NCI-H748 (cell line): ENCODE measurements at regions not wholly inside any gene's neighbourhood (a gene's known extent, or its start where the extent isn't known, plus 50 kb on each side); places are given as distances from the start of the nearest gene placed in this dataset.
"Not testable (repeated sequence)": the region's sequence is repeated elsewhere in the genome, so short reads cannot be mapped to it uniquely, and the experiment has no call there.

Experiments
- DNase-seq: peaks from one replicate; lab custom pipeline; 2025; ENCODE audit not compliant: unreplicated experiment; lab: John Stamatoyannopoulos, UW

DNA sequence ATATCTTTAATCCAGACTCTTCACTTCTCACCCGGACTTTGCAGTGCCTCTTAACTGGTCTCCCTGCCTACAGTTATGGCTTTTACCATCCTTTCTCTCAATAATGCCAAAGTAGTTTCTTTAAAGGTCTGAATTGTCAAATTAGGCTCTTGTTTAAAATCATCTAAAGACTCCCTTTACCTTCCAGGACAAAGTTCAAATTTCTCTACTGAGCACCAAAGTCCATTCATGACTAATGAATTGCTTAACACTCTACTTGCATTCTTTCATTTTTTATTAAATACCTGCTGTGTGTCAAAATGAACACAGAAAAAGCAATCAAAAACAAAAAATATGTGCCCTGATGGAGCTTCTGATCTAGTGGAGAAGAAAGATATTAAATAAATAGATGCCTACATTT, 472.4 kb upstream of the UBE2E2 start:
- no peak for DNase-seq

DNA sequence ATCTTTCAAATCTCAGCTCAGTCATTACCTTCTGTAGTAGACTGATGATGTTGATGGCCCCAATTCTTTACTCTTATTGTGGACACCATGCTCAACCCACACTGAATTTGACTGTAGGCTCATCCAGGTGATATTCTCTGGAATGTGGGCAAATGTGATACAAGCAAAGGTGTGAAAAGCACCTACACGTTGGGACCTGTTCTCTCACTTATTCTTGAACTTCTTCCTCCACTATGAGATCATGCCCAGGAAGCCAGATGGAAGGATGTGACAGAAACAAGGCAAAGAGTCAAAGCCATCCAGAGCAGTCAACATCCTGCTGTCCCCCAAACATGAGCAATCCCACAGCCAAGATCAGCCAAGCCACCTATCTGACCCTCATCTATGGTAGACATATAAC, 471.2 kb upstream of the UBE2E2 start:
- DNase-seq: no peak

DNA sequence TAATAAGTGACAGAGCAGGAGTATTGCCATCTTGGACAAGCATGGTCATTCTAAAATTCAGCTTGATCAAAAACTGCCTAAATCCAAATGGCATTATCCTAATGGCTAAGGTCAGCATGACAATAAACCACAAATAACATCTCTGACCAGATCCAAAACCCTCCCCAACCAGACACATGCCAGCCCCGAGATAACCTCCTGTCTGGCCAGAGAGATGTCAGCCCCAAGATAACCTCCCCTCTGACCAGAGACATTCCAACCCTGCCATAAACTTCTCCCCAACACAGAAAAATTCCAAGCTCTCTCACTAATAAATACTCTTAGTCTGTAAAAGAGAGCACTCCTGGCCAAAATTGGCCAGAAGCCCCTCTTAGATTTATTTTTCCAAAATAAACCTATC, 470.5 kb upstream of the UBE2E2 start:
- DNase-seq: no peak

DNA sequence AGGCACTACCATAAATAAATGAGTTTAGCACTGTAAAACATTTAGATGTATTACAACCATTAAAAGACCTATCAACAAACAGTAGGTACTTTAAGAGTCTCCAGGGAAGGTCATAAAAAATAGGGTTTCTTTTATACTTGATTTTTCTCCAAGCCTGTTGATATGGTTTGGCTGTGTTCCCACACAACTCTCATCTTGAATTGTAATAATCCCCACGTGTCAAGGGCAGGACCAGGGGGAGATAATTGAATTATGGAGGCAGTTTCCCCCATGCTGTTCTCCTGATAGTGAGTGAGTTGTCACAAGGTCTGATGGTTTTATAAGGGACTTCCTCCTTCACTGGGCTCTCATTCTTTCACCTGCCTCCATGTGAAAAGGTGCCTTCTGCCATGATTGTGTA, 468.9 kb upstream of the UBE2E2 start:
- DNase-seq: peak; percentile 70

DNA sequence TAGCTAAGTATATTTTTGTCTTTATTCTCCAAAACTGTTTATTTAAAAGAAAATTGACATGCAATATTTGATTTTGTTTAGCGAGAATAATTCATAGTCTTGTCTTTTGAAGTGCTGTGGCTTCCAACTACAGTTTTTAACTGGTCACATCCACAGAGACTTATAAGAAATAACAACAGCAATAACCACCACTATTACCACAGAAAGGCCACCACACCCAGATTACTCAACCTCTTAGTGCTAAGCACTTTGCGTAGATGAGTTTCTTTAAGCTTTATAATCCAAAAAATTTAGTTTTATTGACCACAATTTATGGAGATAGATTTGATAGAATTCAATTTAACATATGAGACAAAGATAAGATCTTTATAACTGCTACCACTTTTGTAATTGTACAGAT, 468.4 kb upstream of the UBE2E2 start:
- DNase-seq: no peak

DNA sequence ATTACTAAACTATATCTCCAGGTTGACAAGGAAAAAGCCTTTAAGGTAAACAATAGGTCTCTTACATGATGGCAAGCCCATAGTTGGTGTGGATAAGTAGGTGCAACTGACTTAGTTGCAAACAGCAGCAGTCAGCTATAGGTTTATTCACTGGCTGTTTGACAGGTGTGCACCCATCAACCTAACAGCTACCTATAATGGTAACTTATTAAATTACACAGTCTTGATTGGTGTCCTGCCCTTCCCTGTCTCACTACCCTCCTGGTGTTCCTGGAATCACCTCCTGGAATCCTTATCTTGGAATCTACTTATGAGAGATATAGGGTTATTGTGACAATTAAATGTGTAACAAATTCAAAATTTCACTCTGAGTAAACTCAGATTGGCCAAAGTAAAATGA, 467.8 kb upstream of the UBE2E2 start:
- no peak for DNase-seq

DNA sequence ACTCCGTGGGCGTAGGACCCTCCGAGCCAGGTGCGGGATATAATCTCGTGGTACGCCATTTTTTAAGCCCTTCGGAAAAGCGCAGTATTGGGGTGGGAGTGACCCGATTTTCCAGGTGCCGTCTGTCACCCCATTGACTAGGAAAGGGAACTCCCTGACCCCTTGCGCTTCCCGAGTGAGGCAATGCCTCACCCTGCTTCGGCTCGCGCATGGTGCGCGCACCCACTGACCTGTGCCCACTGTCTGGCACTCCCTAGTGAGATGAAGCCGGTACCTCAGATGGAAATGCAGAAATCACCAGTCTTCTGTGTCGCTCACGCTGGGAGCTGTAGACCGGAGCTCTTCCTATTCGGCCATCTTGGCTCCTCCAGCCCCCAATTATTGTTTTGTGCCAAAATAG, 459.7 kb upstream of the UBE2E2 start:
- peak; percentile 35 for DNase-seq

DNA sequence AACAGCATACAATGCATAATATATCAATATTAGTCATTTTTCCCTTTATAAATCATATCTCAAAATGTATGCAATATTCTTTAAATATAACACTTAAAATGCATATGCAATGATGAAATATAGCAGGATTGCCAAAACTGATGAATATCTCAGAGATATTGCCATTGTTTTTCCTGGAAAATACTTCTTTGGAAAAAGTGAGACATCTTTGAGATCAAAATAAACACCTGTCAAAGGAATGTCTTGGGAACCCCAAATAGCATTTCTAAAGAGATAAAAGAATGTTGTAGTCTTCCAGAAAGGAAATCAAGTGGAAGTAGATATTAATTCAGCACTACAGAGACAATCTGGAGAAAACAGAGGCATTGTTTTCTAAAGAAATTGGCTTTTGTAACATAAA, 457.8 kb upstream of the UBE2E2 start:
- DNase-seq: no peak

DNA sequence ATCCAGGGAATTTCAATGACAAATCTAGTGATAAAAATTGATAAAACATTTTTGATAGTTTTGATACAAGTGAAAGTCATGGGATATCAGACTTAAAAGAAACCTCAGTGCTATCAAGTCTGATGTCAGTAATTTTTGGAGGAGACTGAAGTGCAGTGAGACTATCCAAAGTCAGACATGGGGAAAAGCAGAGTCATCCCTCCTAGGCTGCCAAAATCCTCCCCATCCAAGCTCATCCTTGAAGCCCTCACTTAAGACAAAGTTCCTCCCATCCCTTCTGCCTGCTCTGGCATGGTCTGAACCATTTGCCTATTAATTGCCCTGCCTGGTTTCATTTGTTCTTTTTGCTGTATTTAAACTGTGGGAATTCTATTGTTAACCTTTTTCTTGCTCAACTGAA, 456.9 kb upstream of the UBE2E2 start:
- DNase-seq: no peak

DNA sequence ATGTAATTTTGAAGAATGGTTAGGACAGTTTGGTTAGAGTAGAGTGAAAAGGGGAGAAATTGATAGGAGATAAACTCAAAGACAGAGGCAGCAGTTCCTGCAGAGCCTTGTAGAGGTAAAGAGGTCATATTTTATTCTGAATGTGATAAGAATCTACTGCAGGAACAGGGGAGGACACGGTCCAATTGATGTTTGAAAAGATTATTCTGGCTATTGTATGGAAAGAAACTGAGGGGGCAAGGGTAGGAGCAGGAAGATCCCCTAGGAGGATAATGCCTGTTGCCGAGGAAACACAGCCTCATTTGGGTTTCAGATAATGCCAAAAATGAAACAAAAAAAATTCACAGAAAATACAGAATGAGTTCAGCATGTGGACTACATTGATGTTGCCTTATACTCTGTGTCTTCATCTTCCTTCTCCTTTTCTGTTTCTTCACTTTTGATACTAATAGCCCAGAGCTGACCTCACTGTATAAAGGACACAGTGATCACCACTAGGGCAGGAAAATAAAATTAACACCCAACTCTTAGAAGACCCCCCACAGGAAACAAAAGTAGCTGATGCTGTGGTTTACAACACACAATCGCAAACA, 454.6 kb upstream of the UBE2E2 start:
- no peak for DNase-seq

DNA sequence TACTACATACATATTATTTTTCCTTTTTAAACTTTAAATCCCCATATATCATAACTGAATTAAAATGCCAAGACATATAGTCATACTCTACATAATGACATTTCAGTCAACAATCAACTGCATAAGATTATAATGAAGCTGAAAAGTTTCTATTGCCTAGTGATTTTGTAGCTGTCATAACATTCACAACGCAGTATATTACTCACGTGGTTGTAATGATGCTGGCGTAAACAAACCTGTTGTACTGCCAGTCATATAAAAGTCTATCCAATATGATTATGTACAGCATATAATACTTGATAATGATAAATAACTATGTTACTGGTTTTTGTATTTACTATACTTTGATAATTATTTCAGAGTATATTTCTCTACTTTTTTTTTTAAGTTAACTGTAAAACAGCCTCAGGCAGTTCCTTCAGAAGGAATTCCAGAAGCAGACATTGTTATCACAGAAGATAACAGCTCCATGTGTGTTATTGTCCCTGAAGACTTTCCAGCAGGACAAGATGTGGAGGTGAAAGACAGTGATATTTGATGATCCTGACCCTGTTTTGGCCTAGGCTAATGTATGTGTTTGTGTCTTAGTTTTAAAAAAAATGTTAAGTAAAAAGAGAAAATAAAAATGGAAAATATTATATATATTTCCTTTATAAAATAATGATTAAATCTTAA, 443.4 kb upstream of the UBE2E2 start:
- no peak for DNase-seq

DNA sequence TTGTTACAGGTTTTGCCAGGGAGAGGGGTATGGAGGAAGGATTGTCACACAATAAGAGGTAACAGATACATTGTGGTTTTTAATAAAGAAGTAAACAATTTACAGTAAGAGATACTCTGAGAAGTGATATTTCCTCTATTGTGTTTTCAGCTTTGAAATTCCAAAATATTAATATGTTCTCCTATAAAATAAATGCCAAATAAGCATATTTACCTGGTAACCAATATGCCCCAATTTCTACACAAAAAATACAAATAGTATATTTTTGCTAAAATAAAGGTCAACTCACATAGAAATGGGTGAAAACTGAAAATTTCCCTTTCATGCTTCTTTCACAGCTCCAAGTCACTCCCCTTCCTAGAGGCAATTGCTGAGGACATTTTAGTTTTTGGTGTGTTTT, 437.4 kb upstream of the UBE2E2 start:
- DNase-seq: no peak

DNA sequence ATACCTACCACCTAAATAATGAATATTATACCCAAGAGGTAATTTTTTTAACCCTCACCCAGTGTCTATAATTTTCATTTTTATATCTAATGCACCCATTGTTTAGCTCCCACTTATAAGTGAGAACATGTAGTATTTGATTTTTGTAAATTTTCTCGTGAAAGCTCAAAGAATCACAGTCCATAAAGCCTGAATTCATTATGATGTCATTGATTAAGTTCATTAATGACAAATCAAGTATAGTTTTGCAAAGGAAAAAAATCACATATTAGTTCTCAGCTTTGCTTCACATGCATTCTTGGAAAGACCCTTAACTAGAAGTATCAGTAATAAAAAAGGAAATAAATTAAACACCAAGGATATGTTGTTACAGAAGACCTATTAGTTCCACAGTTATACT, 425.3 kb upstream of the UBE2E2 start:
- no peak for DNase-seq

DNA sequence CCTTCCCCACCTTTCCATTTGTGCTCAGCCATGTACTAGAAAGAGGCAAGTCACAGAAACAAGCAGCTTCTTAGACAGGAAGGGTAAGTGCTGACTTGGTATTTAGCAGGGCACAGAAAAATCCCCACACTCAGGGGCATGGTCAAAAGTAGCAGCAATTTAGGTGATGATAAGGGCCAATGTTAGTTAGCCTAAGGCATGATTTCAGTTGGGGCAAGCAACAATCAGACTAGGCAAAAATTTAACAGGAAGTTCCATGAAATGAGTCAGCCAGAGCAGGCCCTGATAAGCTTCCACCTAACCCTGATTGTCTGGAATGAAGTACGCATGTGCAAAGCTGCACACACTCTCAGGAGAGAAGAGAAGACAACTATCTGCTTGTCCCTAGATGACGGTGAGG, 423.4 kb upstream of the UBE2E2 start:
- DNase-seq: no peak

DNA sequence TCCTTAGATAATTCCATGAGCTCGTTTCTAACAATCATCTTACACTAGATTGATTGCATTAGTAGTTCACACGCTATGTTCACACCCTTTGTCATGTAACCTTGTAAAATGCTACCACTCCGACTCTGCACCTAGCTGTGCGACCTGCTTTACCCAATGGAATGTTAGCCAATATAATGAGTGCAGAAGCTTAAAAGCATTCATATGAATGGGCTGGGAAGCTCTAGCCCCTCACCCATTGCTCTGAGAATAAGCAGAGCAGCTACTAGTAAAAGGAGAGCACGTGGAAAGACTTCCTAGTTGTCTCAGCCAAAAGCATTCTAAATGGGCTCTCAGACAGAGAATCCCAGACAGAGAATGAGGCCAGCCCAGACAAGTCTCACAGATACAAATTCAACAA, 410.6 kb upstream of the UBE2E2 start:
- no peak for DNase-seq

DNA sequence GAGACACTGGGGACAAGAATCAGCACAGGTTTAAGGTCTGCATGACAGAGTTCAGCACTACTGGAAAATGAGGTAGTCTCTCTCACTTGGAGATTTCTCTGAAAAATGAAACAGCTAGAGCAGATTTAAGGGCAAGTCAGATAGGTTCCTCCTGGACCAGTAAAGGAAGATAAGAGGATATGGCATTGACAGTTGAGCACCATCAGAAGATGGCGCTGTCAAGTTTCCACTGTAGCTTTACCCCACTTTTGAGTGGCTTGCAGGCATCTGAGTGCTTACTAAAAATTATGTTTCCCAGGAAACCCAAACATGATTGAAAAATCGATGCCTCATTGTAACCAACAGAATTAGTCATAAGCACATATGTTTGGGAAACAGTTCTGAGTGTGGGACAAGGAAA, 407.2 kb upstream of the UBE2E2 start:
- DNase-seq: peak; percentile 19

DNA sequence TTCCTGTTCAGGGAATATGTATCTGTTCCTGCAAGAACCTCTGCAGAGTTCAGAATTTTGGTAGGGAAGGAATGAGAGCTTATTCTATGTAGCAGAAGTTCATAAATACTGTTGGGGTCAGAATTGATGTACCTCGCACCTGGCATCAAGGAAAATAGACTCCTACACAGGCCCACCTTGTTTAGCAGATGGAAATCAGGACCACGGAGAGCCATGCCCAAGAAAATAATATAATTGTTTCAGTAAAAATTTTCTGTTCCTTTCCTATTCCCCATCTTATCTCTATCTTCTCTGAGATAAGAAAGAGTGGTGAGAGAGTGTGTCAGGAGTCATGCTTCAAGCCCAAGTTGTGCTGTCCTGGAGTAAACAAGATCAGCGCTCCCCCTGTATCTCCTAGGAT, 404.7 kb upstream of the UBE2E2 start:
- no peak for DNase-seq

DNA sequence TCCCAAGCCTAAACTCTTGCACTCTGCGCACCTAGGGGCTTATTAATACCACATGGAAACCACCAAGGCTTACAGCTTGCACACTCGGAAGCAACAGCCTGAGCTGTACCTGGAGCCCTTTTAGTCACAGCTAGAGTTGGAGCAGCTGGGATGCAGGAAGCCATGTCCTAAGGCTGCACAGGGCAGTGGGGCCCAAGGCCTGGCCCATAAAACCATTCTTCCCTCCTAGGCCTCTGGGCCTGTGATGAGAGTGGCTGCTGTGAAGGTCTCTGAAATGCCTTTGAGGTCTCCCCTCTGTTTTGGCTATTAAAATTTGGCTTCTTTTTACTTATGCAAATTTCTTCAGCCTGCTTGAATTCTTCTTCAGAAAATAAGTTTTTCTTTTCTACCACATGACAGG, 383.9 kb upstream of the UBE2E2 start:
- no peak for DNase-seq

DNA sequence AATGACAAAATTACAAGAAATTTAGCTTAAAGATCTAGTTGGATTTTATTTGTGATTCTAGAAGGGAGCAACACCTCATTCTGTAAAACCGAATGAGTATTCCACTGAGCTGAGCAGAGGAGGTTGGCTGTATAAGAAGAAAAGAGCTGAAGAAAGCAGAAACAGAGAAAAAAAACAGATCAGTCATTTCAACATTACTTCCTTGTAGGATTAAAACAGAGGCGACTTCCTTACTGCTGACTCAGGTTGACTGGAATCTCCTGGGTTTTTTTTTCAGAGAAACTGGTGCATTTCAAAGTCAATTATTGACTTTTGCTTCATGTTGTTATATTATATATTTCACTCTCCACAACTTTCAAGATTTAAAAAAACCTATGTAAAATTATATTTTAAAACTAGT, 368.1 kb upstream of the UBE2E2 start:
- no peak for DNase-seq

DNA sequence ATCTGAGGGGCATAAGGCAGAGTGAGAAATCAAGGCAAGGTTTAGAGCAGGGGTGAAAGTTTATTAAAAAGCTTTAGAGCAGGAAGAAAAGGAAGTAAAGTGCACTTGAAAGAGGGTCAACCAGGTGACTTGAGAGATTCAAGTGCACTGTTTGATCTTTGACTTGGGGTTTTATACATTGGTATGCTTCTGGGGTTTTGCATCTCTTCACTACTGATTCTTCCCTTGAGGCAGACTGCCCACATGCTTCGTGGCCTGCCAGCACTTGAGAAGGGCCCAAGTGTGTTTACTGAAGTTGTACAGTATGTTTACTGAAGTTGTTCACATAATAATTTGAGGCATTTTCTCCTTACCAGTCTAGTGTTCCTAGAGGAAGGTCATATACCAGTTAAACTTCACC, 367.0 kb upstream of the UBE2E2 start:
- no peak for DNase-seq

DNA sequence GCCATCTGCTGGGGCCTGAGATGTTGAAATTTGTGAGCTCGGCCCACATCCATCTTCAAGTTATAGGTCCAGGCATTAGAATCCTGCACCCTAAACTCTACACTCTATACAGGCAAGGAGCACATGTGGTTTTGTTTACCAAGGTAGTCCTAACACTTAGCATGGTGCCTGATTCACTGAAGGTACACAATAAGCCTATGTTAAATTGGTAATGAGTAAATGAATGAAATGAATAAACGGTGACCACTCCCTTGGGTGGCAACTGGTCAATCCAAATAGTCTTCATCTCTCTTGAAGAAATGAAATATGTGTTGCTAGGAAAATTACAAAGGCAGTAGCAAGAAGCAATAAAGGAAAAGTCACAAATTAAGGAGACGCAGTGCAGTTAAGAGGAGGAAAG, 359.3 kb upstream of the UBE2E2 start:
- DNase-seq: no peak

DNA sequence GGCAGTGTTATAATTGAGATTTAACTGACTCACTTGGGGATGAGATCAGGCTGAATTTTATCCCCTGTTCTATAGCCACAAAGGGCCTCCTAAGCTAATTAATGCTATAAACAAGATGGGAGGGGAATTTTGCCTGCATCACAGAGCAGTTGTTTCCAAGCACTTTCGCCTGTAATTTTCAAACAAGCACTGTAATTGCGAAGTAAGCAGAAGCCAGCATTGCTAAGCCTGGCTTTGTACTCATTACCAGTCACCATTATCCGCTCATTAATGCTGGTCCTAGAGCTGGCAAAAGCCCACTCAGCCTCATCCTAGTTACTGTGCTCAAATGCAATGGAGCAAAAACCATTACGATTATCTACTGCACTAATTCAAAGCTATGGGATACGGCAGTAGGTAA, 356.6 kb upstream of the UBE2E2 start:
- peak; percentile 6 for DNase-seq

DNA sequence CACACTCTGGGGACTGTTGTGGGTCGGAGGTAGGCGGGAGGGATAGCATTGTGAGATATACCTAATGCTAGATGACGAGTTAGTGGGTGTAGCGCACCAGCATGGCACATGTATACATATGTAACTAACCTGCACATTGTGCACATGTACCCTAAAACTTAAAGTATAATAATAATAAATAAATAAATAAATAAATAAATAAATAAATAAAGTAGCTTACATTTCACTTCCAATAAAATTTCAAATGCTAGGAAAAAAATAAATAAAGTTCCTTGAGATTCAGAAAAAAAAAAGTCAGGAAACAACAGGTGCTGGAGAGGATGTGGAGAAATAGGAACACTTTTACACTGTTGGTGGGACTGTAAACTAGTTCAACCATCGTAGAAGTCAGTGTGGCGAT, 353.5 kb upstream of the UBE2E2 start:
- DNase-seq: not testable (repeated sequence)
